COLO668 (cell line): ENCODE measurements at regions not wholly inside any gene's neighbourhood (a gene's known extent, or its start where the extent isn't known, plus 50 kb on each side); places are given as distances from the start of the nearest gene placed in this dataset.
"Not testable (repeated sequence)": the region's sequence is repeated elsewhere in the genome, so short reads cannot be mapped to it uniquely, and the experiment has no call there.

ENCODE experiments used
- DNase-seq: peaks from one replicate; lab custom pipeline; 2025; ENCODE audit not compliant: unreplicated experiment; lab: John Stamatoyannopoulos, UW

- no peak for DNase-seq
Observed at GRCh38 chr3:193800138-193801043, 207.4 kb downstream of the OPA1 start.

- DNase-seq = no peak
Observed at GRCh38 chr3:193801097-193801496, 208.1 kb downstream of the OPA1 start.

GRCh38 chr3:193803288-193803687 is 210.3 kb downstream of the OPA1 start:
- DNase-seq = peak; percentile 22

GRCh38 chr3:193805448-193805847 is 212.4 kb downstream of the OPA1 start:
- peak; percentile 87 for DNase-seq

- no peak for DNase-seq
Observed at GRCh38 chr3:193808317-193808716, 215.3 kb downstream of the OPA1 start.

GRCh38 chr3:193809106-193809505 is 216.1 kb downstream of the OPA1 start:
- DNase-seq = no peak

GRCh38 chr3:193812078-193812725 is 219.2 kb downstream of the OPA1 start:
- DNase-seq = no peak

GRCh38 chr3:193812791-193813500 is 219.9 kb downstream of the OPA1 start:
- DNase-seq = no peak

GRCh38 chr3:193813501-193813830 is 220.5 kb downstream of the OPA1 start:
- DNase-seq = no peak

GRCh38 chr3:193814166-193814892 is 221.3 kb downstream of the OPA1 start:
- no peak for DNase-seq

- DNase-seq = no peak
Observed at GRCh38 chr3:193815246-193816027, 222.4 kb downstream of the OPA1 start.

- no peak for DNase-seq
Observed at GRCh38 chr3:193816028-193816395, 223.0 kb downstream of the OPA1 start.

GRCh38 chr3:193816656-193817311 is 223.8 kb downstream of the OPA1 start:
- DNase-seq = peak; percentile 78

- peak; percentile 9 for DNase-seq
Observed at GRCh38 chr3:193819117-193820010, 226.4 kb downstream of the OPA1 start.

- DNase-seq = no peak
Observed at GRCh38 chr3:193821151-193821668, 228.2 kb downstream of the OPA1 start.

GRCh38 chr3:193822492-193823212 is 229.6 kb downstream of the OPA1 start:
- no peak for DNase-seq

- not testable (repeated sequence) for DNase-seq
Observed at GRCh38 chr3:193823213-193823605, 230.2 kb downstream of the OPA1 start.

GRCh38 chr3:193824365-193824764 is 231.4 kb downstream of the OPA1 start:
- DNase-seq = no peak
